DND-41 (cell line): ENCODE measurements at regions not wholly inside any gene's neighbourhood (a gene's known extent, or its start where the extent isn't known, plus 50 kb on each side); places are given as distances from the start of the nearest gene placed in this dataset.

Experiments
- CTCF ChIP-seq: IDR thresholded peaks from 2 replicates; pipeline ENCODE4 v1.5.1; 2012; ENCODE audit warnings: borderline replicate concordance, low read length, moderate library complexity, mild to moderate bottlenecking; ENCODE audit not compliant: poor library complexity, severe bottlenecking; ENCODE audit errors: extremely low read depth
- EZH2 ChIP-seq: IDR thresholded peaks from 3 replicates; pipeline ENCODE4 v1.6.1; 2012; ENCODE audit warnings: borderline replicate concordance, low read depth, mild to moderate bottlenecking, moderate library complexity, low read length, inconsistent platforms; ENCODE audit not compliant: severe bottlenecking

- TF ChIP-seq CTCF = no peak
- no peak for TF ChIP-seq EZH2
Observed at GRCh38 chr4:147400721-147401120, 80.2 kb upstream of the EDNRA start.
